Hepatocyte (in vitro differentiated cells): ENCODE measurements at regions not wholly inside any gene's neighbourhood (a gene's known extent, or its start where the extent isn't known, plus 50 kb on each side); places are given as distances from the start of the nearest gene placed in this dataset.
A peak's percentile ranks its signal among the peaks of the same experiment; 100 is the strongest.

Experiments
- DNase-seq: peaks from one replicate; pipeline ENCODE4 v3.0.0-alpha.2; 2016; ENCODE audit warnings: low spot score
- H2AFZ ChIP-seq: fragments of 200-600 bp; sonication (generic); 2 replicates; pipeline ENCODE4 v1.6.0; 2016; ENCODE audit warnings: antibody characterized with exemption, mild to moderate bottlenecking
- H3K27ac ChIP-seq: fragments of 200-600 bp; sonication (generic); 2 replicates; pipeline ENCODE4 v1.5.1; 2016; ENCODE audit warnings: mild to moderate bottlenecking
- H3K27me3 ChIP-seq: fragments of 200-600 bp; sonication (generic); 2 replicates; pipeline ENCODE4 v1.6.1; 2016
- H3K36me3 ChIP-seq: fragments of 200-600 bp; sonication (generic); replicated peaks from 2 replicates; pipeline ENCODE4 v1.5.1; 2016; ENCODE audit warnings: low read depth; ENCODE audit not compliant: insufficient read depth
- H3K4me1 ChIP-seq: fragments of 200-600 bp; sonication (generic); 2 replicates; pipeline ENCODE4 v1.5.1; 2016; ENCODE audit warnings: mild to moderate bottlenecking, moderate library complexity; ENCODE audit not compliant: insufficient read depth
- H3K4me2 ChIP-seq: fragments of 200-600 bp; sonication (generic); 2 replicates; pipeline ENCODE4 v1.6.0; 2016
- H3K4me3 ChIP-seq: fragments of 200-600 bp; sonication (generic); 2 replicates; pipeline ENCODE4 v1.5.1; 2016; ENCODE audit warnings: mild to moderate bottlenecking
- H3K79me2 ChIP-seq: fragments of 200-600 bp; sonication (generic); 2 replicates; pipeline ENCODE4 v1.6.0; 2017; ENCODE audit warnings: mild to moderate bottlenecking
- H3K9me2 ChIP-seq: fragments of 200-600 bp; sonication (generic); replicated peaks from 2 replicates; pipeline ENCODE4 v1.6.0; 2017; ENCODE audit warnings: mild to moderate bottlenecking; ENCODE audit not compliant: insufficient read depth
- H3K9me3 ChIP-seq: fragments of 200-600 bp; sonication (generic); 2 replicates; pipeline ENCODE4 v1.5.1; 2016; ENCODE audit warnings: low read depth, mild to moderate bottlenecking
- H4K20me1 ChIP-seq: fragments of 200-600 bp; sonication (generic); 2 replicates; pipeline ENCODE4 v1.6.0; 2016; ENCODE audit warnings: mild to moderate bottlenecking; ENCODE audit not compliant: insufficient read depth, poor library complexity, severe bottlenecking
- CTCF ChIP-seq: fragments of 200-600 bp; sonication (generic); IDR thresholded peaks from 2 replicates; pipeline ENCODE4 v1.5.1; 2016; ENCODE audit warnings: antibody characterized with exemption, mild to moderate bottlenecking; ENCODE audit not compliant: poor library complexity
- EZH2 ChIP-seq: fragments of 200-600 bp; sonication (generic); IDR thresholded peaks from 2 replicates; pipeline ENCODE4 v1.6.1; 2016; ENCODE audit warnings: antibody characterized with exemption, mild to moderate bottlenecking, borderline replicate concordance
- EZH2phosphoT487 ChIP-seq: fragments of 200-600 bp; sonication (generic); IDR thresholded peaks from one replicate; pipeline ENCODE4 v1.6.1; 2018; ENCODE audit warnings: antibody characterized with exemption, mild to moderate bottlenecking, low read depth, moderate library complexity; ENCODE audit not compliant: unreplicated experiment, severe bottlenecking
- WGBS: methylation state at CpG from one replicate; pipeline ENCODE4 v1.1.6; 2016; ENCODE audit warnings: low lambda C conversion rate; ENCODE audit errors: missing lambda C conversion rate; 5-methylcytosine and 5-hydroxymethylcytosine counted together

DNA sequence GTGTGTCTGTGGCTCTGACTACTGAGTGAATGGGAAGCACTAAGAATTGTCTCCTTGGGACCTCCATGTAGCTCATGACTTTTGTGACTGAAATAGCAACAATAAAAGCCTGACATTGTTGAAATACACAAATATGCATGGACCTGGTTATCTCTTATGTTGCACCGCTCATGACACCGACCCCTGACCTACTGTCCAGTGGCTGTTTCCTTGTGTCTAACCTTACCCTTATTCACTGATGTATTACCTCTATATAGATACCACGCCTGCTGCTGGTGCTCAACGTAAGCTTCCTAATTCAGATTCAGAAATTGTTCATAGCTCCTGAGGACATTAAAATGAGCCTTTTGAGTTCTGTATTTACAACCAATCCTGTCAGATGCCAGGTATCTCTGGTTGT lies 243.4 kb upstream of the SEMA3C start:
- Histone ChIP-seq H3K9me3 (no peaks in the 10 kb centered on the region), H3K4me3 (no peak overlapping the region), H3K27ac (no peak overlapping the region), H2AFZ (no peak overlapping the region), H3K4me1 (no peaks in the 10 kb centered on the region), H3K79me2 (no peaks in the 10 kb centered on the region), H3K27me3 (no peaks in the 10 kb centered on the region), H3K4me2 (no peak overlapping the region), H3K36me3 (no peaks in the 10 kb centered on the region), H3K9me2 (no peaks in the 10 kb centered on the region), H4K20me1 (no peaks in the 10 kb centered on the region)
- 92% methylated on average over 4 of the region's 4 CpGs for WGBS
- DNase-seq = no peak
- TF ChIP-seq EZH2phosphoT487 (no peak), EZH2 (no peak), CTCF (no peak)

GRCh38 chr7:81161451-81162075 lies 242.7 kb upstream of the SEMA3C start:
- peak; percentile 58 for DNase-seq
- no peaks in the 10 kb centered on the region for H3K4me1 ChIP-seq
- no peaks in the 10 kb centered on the region for H3K9me2 ChIP-seq
- no peak overlapping the region for H3K4me3 ChIP-seq
- H3K4me2 ChIP-seq = no peak overlapping the region
- no peak overlapping the region for H2AFZ ChIP-seq
- no peaks in the 10 kb centered on the region for H3K27me3 ChIP-seq
- TF ChIP-seq EZH2phosphoT487 (no peak), CTCF (no peak), EZH2 (no peak)
- 51% methylated on average over 6 of the region's 6 CpGs for WGBS
- peak overlapping the region; percentile 28 for H3K27ac ChIP-seq
- H3K79me2 ChIP-seq = no peaks in the 10 kb centered on the region
- H4K20me1 ChIP-seq = no peaks in the 10 kb centered on the region
- H3K36me3 ChIP-seq = no peaks in the 10 kb centered on the region
- H3K9me3 ChIP-seq = no peaks in the 10 kb centered on the region

DNA sequence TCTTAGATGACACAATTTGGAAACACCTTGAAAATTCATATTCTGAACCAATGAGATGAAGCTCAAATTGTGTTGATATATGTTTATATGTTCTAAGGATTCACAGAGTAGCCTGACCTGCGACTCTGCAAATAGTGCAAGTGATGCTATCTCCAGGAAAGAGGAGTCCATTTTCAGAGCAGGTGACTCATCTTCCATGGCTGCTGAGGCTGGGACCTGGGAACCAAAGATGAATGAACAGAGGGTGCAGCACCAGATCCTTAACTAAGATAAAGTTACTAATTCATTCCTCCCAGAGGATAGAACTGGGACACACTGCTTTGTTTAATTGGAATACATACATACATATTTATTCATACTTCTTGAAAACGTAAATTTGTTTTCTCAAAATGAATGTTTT lies 240.6 kb upstream of the SEMA3C start:
- no peak for DNase-seq
- Histone ChIP-seq H3K79me2 (no peaks in the 10 kb centered on the region), H3K9me3 (no peaks in the 10 kb centered on the region), H3K4me3 (no peak overlapping the region), H3K4me1 (peaks cover 6% of the 10 kb centered on the region), H3K36me3 (no peaks in the 10 kb centered on the region), H4K20me1 (no peaks in the 10 kb centered on the region), H2AFZ (no peak overlapping the region), H3K9me2 (no peaks in the 10 kb centered on the region), H3K27ac (no peak overlapping the region), H3K4me2 (no peak overlapping the region), H3K27me3 (no peaks in the 10 kb centered on the region)
- 67% methylated on average over 2 of the region's 2 CpGs for WGBS
- TF ChIP-seq EZH2phosphoT487 (no peak), CTCF (no peak)

DNA sequence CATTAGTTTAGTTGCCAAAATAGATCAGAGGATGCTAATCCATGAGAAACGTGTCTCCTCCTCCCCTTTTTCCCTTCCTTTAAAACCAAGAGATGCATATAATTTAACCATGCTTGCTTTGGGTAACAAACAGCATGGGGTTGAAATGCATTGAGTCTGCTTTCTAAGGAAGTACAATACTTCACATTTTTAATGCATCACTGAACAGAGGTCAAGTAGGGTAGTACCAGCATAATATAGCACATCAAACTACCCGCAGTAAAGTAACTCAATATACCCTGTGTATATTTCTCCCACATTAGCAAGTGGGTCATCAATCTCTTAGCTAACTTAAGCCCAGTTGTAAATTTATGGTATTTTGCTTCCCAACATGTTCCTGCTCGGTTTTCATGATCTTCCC lies 239.3 kb upstream of the SEMA3C start:
- H3K4me2 ChIP-seq = no peak overlapping the region
- no peak overlapping the region for H2AFZ ChIP-seq
- H3K27ac ChIP-seq = no peak overlapping the region
- DNase-seq = no peak
- H3K36me3 ChIP-seq = no peaks in the 10 kb centered on the region
- TF ChIP-seq EZH2 (no peak), CTCF (no peak), EZH2phosphoT487 (no peak)
- H3K4me1 ChIP-seq = peaks cover 8% of the 10 kb centered on the region
- H4K20me1 ChIP-seq = no peaks in the 10 kb centered on the region
- H3K9me3 ChIP-seq = no peaks in the 10 kb centered on the region
- H3K4me3 ChIP-seq = no peak overlapping the region
- H3K79me2 ChIP-seq = no peaks in the 10 kb centered on the region
- no peaks in the 10 kb centered on the region for H3K27me3 ChIP-seq
- no peaks in the 10 kb centered on the region for H3K9me2 ChIP-seq
- 74% methylated on average over 3 of the region's 3 CpGs for WGBS
